ENCODE measurements at regions not wholly inside any gene's neighbourhood (a gene's known extent, or its start where the extent isn't known, plus 50 kb on each side); places are given as distances from the start of the nearest gene placed in this dataset.

DNA sequence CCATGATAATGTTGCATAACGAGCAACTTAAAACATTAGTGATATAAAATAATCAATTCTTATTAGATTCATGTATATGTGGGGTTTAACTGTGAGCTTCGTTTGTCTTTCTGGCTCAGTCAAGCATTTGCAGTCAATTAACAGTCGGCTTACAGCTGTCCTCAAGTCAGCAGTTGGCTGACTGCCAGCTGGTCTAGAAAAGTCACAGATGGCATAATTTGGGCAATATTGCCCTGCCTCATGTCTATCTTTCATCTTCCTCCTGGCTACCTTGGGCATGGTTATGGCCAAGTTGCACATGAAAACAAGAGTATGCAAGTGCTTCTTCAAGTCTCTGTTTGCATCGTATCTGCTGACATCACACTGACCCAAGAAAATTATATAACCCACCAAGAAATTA lies 186.1 kb upstream of the ZWINT start:
- no peak for DNase-seq
- no peak overlapping the region for H3K27ac ChIP-seq (replicated peaks)
- TF ChIP-seq, protein P1, sequence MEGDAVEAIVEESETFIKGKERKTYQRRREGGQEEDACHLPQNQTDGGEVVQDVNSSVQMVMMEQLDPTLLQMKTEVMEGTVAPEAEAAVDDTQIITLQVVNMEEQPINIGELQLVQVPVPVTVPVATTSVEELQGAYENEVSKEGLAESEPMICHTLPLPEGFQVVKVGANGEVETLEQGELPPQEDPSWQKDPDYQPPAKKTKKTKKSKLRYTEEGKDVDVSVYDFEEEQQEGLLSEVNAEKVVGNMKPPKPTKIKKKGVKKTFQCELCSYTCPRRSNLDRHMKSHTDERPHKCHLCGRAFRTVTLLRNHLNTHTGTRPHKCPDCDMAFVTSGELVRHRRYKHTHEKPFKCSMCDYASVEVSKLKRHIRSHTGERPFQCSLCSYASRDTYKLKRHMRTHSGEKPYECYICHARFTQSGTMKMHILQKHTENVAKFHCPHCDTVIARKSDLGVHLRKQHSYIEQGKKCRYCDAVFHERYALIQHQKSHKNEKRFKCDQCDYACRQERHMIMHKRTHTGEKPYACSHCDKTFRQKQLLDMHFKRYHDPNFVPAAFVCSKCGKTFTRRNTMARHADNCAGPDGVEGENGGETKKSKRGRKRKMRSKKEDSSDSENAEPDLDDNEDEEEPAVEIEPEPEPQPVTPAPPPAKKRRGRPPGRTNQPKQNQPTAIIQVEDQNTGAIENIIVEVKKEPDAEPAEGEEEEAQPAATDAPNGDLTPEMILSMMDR (IDR thresholded peaks at IDR 0.05; ENCODE audit: borderline replicate concordance), result no peak
- H3K4me3 ChIP-seq, result no peak overlapping the region
- no peaks in the 10 kb centered on the region for H3K9me3 ChIP-seq (replicated peaks)
- no peaks in the 10 kb centered on the region for H3K36me3 ChIP-seq
- intact Hi-C loops (cut with micrococcal nuclease), result no loop called here
- H3K4me1 ChIP-seq, result no peaks in the 10 kb centered on the region
- no peaks in the 10 kb centered on the region for H3K27me3 ChIP-seq (ENCODE audit: low read depth)

DNA sequence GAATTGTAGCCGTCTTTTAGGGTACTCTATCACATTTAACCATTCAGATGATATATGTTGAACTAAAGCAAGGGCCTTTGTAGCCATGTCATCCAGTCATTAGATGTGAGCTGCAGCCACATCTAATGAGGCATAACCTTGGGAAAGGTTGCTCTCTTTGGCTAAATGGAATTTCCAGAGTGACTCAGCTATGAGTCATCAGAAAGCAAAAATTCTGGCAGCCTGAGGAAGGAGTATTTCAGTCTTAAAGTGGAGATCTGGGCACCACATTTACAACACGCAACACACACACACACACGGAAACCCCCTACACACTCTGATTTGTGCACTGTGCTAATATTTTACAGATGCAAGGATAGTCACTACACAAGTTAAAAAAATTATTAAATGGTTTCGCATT lies 176.9 kb upstream of the ZWINT start:
- no peaks in the 10 kb centered on the region for H3K4me1 ChIP-seq
- DNase-seq, result no peak
- H3K27ac ChIP-seq (replicated peaks), result no peak overlapping the region
- no peak overlapping the region for H3K4me3 ChIP-seq
- H3K27me3 ChIP-seq (ENCODE audit: low read depth), result no peaks in the 10 kb centered on the region
- intact Hi-C loops (cut with micrococcal nuclease), result no loop called here
- TF ChIP-seq, protein P1 (IDR thresholded peaks at IDR 0.05; ENCODE audit: borderline replicate concordance), result no peak
- no peaks in the 10 kb centered on the region for H3K36me3 ChIP-seq
- H3K9me3 ChIP-seq (replicated peaks), result no peaks in the 10 kb centered on the region

DNA sequence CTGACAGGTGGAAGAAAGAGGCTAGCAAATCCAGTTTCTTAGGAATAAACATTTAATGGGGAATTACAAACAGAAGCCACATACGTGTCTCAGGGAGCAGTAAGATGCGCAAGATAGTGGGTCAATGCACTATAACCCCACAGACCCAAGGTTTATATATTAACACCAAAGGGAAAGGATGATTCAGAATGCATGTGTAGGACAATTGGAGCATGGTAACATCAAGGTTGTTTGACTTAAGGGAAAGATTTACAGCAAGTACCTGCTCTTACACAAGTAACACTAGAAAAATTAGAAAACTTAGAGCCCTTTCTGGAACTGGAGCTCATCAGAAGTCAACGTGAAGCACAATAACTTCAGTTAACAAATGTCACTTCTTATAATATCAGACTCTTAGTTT lies 161.1 kb upstream of the ZWINT start:
- TF ChIP-seq, protein P1 (IDR thresholded peaks at IDR 0.05; ENCODE audit: borderline replicate concordance), result no peak
- Histone ChIP-seq H3K4me1 (no peaks in the 10 kb centered on the region), H3K4me3 (no peak overlapping the region), H3K36me3 (no peaks in the 10 kb centered on the region), H3K27ac (replicated peaks) (no peak overlapping the region), H3K27me3 (ENCODE audit: low read depth) (no peaks in the 10 kb centered on the region), H3K9me3 (replicated peaks) (no peaks in the 10 kb centered on the region)
- intact Hi-C loops (cut with micrococcal nuclease), result no loop called here
- DNase-seq, result no peak

DNA sequence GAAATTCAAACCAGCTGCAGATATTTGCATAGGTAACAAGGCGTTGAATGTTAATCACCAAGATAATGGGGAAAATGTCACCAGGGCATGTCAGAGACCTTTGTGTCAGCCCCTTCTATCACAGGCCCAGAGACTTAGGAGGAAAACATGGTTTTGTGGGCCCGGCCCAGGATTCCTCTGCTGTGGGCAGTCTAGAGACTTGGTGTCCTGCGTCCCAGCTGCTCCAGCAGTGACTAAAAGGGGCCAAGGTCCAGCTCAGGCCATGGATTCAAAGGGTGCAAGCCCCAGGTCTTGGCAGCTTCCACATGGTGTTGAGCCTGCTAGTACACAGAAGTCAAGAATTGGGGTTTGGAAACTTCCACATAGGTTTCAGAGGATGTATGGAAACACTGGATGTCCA lies 147.5 kb upstream of the ZWINT start:
- TF ChIP-seq, protein P1 (IDR thresholded peaks at IDR 0.05; ENCODE audit: borderline replicate concordance), result no peak
- Histone ChIP-seq H3K27ac (replicated peaks) (no peak overlapping the region), H3K27me3 (ENCODE audit: low read depth) (no peaks in the 10 kb centered on the region), H3K4me1 (no peaks in the 10 kb centered on the region), H3K9me3 (replicated peaks) (no peaks in the 10 kb centered on the region), H3K4me3 (no peak overlapping the region), H3K36me3 (no peaks in the 10 kb centered on the region)
- no peak for DNase-seq
- intact Hi-C loops (cut with micrococcal nuclease), result no loop called here

DNA sequence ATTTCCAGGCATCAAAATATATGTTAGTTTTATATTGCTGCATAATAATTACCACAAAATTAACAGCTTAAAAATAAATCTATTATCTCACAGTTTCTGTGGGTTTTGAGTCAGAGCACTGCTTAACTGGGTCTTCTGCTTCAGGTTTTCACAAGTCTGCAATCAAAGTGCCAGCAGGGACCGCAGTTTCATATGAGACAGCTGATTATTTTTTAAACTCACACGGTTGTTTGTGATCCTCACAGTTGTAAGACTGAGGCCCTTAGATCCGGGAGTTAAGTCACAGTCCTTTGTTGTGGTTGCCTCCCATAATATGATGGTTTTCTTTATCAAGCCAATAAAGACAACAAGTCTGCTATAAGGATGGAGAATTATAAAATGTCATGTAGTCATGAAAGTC lies 146.0 kb upstream of the ZWINT start:
- DNase-seq, result no peak
- Histone ChIP-seq H3K4me1 (no peaks in the 10 kb centered on the region), H3K27me3 (ENCODE audit: low read depth) (no peaks in the 10 kb centered on the region), H3K4me3 (no peak overlapping the region), H3K27ac (replicated peaks) (no peak overlapping the region), H3K9me3 (replicated peaks) (no peaks in the 10 kb centered on the region), H3K36me3 (no peaks in the 10 kb centered on the region)
- TF ChIP-seq, protein P1 (IDR thresholded peaks at IDR 0.05; ENCODE audit: borderline replicate concordance), result no peak
- intact Hi-C loops (cut with micrococcal nuclease), result no loop called here

DNA sequence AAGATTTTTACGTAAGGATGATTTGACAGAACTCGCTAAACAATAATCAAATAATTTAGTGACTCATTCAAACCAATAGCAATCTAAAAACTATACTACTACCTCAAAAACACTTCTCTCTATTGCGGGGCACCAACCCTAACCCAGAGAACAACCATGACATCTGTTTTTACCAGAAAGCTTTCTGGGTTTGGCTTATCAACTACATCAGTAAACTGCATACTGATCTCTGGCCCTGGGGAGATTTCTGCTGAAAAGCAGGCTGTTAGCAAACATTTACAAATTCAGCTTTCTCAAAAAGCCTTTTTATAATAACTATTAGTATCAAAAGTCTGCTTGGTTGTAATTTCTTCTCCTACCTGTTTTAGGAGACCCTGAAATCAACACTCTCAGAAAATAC lies 144.5 kb upstream of the ZWINT start:
- intact Hi-C loops (cut with micrococcal nuclease), result no loop called here
- Histone ChIP-seq H3K4me1 (no peaks in the 10 kb centered on the region), H3K36me3 (no peaks in the 10 kb centered on the region), H3K9me3 (replicated peaks) (no peaks in the 10 kb centered on the region), H3K27me3 (ENCODE audit: low read depth) (no peaks in the 10 kb centered on the region), H3K27ac (replicated peaks) (no peak overlapping the region), H3K4me3 (no peak overlapping the region)
- TF ChIP-seq, protein P1 (IDR thresholded peaks at IDR 0.05; ENCODE audit: borderline replicate concordance), result no peak
- no peak for DNase-seq

All from left ventricle myocardium inferior (tissue), 1 donor.